A172 (cell line): ENCODE measurements at regions not wholly inside any gene's neighbourhood (a gene's known extent, or its start where the extent isn't known, plus 50 kb on each side); places are given as distances from the start of the nearest gene placed in this dataset.

ENCODE experiments used
- DNase-seq: peaks from one replicate; pipeline ENCODE4 v3.0.0-alpha.2; 2015; ENCODE audit warnings: low spot score

- no peak for DNase-seq
These were observed 260.4 kb downstream of the GALC start for GRCh38 chr14:87732562-87732961.

GRCh38 chr14:87725318-87725717 lies 267.7 kb downstream of the GALC start:
- no peak for DNase-seq

- no peak for DNase-seq
These were observed 280.4 kb downstream of the GALC start for GRCh38 chr14:87712396-87713090.

- peak; percentile 1 for DNase-seq
These were observed 287.5 kb downstream of the GALC start for GRCh38 chr14:87705439-87705896.

- DNase-seq = no peak
These were observed 294.5 kb downstream of the GALC start for GRCh38 chr14:87698481-87698880.

GRCh38 chr14:87696485-87696884 lies 296.5 kb downstream of the GALC start:
- DNase-seq = no peak

GRCh38 chr14:87691042-87691881 lies 301.7 kb downstream of the GALC start:
- DNase-seq = no peak

- DNase-seq = no peak
These were observed 302.8 kb downstream of the GALC start for GRCh38 chr14:87690076-87690613.

GRCh38 chr14:87688524-87688923 lies 304.5 kb downstream of the GALC start:
- no peak for DNase-seq

- DNase-seq = no peak
These were observed 305.6 kb downstream of the GALC start for GRCh38 chr14:87687420-87687819.

GRCh38 chr14:87686746-87687145 lies 306.2 kb downstream of the GALC start:
- DNase-seq = no peak

- DNase-seq = no peak
These were observed 313.1 kb downstream of the GALC start for GRCh38 chr14:87679866-87680265.

- no peak for DNase-seq
These were observed 314.4 kb downstream of the GALC start for GRCh38 chr14:87678624-87679023.

GRCh38 chr14:87676814-87677437 lies 316.1 kb downstream of the GALC start:
- no peak for DNase-seq

GRCh38 chr14:87667659-87668058 lies 325.3 kb downstream of the GALC start:
- no peak for DNase-seq

GRCh38 chr14:87656315-87656714 lies 336.7 kb downstream of the GALC start:
- no peak for DNase-seq

- no peak for DNase-seq
These were observed 340.7 kb downstream of the GALC start for GRCh38 chr14:87652278-87652677.

- no peak for DNase-seq
These were observed 348.3 kb downstream of the GALC start for GRCh38 chr14:87644689-87645088.

GRCh38 chr14:87643005-87643404 lies 350.0 kb downstream of the GALC start:
- no peak for DNase-seq

GRCh38 chr14:87640553-87640952 lies 352.4 kb downstream of the GALC start:
- no peak for DNase-seq

- DNase-seq = no peak
These were observed 354.8 kb downstream of the GALC start for GRCh38 chr14:87638196-87638595.

GRCh38 chr14:87635442-87635841 lies 357.5 kb downstream of the GALC start:
- DNase-seq = no peak
